ENCODE measurements at regions not wholly inside any gene's neighbourhood (a gene's known extent, or its start where the extent isn't known, plus 50 kb on each side); places are given as distances from the start of the nearest gene placed in this dataset.

DNA sequence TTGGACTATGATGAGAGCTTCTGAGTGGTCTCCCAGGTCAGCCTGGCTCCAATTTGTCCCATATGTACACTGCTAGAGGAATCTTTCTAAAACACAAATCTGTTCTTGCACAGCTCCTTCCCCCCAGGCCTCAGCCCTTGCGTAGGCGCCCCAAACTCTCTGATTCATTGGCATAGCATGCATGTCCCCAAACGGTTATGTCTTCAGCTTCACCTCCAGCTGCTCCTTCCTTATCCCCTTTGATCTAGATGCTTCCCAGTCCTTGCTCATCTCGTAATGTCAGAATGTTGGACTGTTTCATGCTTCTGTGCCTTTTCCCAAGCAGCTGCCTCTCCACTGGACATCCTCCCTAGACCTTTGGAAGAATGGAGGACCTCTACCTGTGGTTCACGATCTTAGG is 60.1 kb upstream of the BASP1 start:
- peaks cover 4% of the 10 kb centered on the region for H3K4me1 ChIP-seq (ENCODE audit: control insufficient read depth, low read depth, low read length)
- H3K4me3 ChIP-seq (ENCODE audit: low read length): no peak overlapping the region
- H3K27ac ChIP-seq (ENCODE audit: low read length): no peak overlapping the region
- no peak overlapping the region for H3K9ac ChIP-seq (ENCODE audit: low read length)
- no peaks in the 10 kb centered on the region for H3K36me3 ChIP-seq (ENCODE audit: control insufficient read depth, low read depth, low read length)
- H3K9me3 ChIP-seq (ENCODE audit: control insufficient read depth, low read depth, low read length): no peaks in the 10 kb centered on the region
- H3K27me3 ChIP-seq (ENCODE audit: control insufficient read depth, insufficient read depth, low read length): no peaks in the 10 kb centered on the region

DNA sequence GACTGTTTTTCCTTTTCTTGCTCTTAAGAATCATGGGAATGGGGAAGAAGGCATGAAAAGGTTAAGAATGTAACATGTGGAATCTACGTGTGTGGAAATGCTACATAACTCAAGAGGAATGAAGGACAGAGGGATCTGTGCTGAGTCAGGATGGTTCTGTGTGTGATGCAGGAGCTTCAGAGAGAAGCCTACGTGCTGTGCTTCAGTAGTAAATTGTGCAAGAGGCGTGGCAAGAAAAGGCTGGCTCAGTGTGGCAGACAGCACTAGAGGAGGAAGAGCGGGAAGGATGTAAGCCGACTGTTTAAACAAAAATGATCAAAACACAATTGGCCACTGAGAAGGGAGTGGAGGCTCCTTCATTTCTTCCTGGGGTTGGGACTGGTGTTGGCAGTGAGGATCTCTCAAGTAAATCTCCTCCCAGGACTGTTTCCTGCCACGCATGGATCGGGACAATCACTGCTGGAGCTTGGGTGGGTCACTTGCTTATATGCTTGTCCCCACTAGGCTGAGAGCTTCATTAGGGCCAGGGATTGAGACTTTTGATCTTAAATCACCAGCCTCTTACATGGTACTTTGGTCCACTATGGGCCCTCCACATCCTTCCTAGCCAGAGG is 59.4 kb upstream of the BASP1 start:
- Histone ChIP-seq H3K4me1 (ENCODE audit: control insufficient read depth, low read depth, low read length) (no peaks in the 10 kb centered on the region), H3K27ac (ENCODE audit: low read length) (no peak overlapping the region), H3K9me3 (ENCODE audit: control insufficient read depth, low read depth, low read length) (no peaks in the 10 kb centered on the region), H3K36me3 (ENCODE audit: control insufficient read depth, low read depth, low read length) (no peaks in the 10 kb centered on the region), H3K4me3 (ENCODE audit: low read length) (no peak overlapping the region), H3K9ac (ENCODE audit: low read length) (no peak overlapping the region), H3K27me3 (ENCODE audit: control insufficient read depth, insufficient read depth, low read length) (no peaks in the 10 kb centered on the region)

GRCh38 chr5:17160756-17161040 is 56.7 kb upstream of the BASP1 start:
- H3K9me3 ChIP-seq (ENCODE audit: control insufficient read depth, low read depth, low read length): no peaks in the 10 kb centered on the region
- peaks cover 13% of the 10 kb centered on the region for H3K4me1 ChIP-seq (ENCODE audit: control insufficient read depth, low read depth, low read length)
- H3K27me3 ChIP-seq (ENCODE audit: control insufficient read depth, insufficient read depth, low read length): no peaks in the 10 kb centered on the region
- no peak overlapping the region for H3K27ac ChIP-seq (ENCODE audit: low read length)
- no peak overlapping the region for H3K9ac ChIP-seq (ENCODE audit: low read length)
- no peaks in the 10 kb centered on the region for H3K36me3 ChIP-seq (ENCODE audit: control insufficient read depth, low read depth, low read length)
- no peak overlapping the region for H3K4me3 ChIP-seq (ENCODE audit: low read length)

- no peak overlapping the region for H3K4me3 ChIP-seq (ENCODE audit: low read length)
- H3K9ac ChIP-seq (ENCODE audit: low read length): no peak overlapping the region
- H3K9me3 ChIP-seq (ENCODE audit: control insufficient read depth, low read depth, low read length): no peaks in the 10 kb centered on the region
- peaks cover 13% of the 10 kb centered on the region for H3K4me1 ChIP-seq (ENCODE audit: control insufficient read depth, low read depth, low read length)
- no peaks in the 10 kb centered on the region for H3K27me3 ChIP-seq (ENCODE audit: control insufficient read depth, insufficient read depth, low read length)
- H3K36me3 ChIP-seq (ENCODE audit: control insufficient read depth, low read depth, low read length): no peaks in the 10 kb centered on the region
- H3K27ac ChIP-seq (ENCODE audit: low read length): no peak overlapping the region
Observed at GRCh38 chr5:17161662-17162061, 55.8 kb upstream of the BASP1 start.

- Histone ChIP-seq H3K4me1 (ENCODE audit: control insufficient read depth, low read depth, low read length) (peaks cover 23% of the 10 kb centered on the region), H3K9ac (ENCODE audit: low read length) (no peak overlapping the region), H3K36me3 (ENCODE audit: control insufficient read depth, low read depth, low read length) (no peaks in the 10 kb centered on the region), H3K9me3 (ENCODE audit: control insufficient read depth, low read depth, low read length) (no peaks in the 10 kb centered on the region), H3K27me3 (ENCODE audit: control insufficient read depth, insufficient read depth, low read length) (no peaks in the 10 kb centered on the region), H3K27ac (ENCODE audit: low read length) (no peak overlapping the region), H3K4me3 (ENCODE audit: low read length) (no peak overlapping the region)
Observed at GRCh38 chr5:17163221-17163620, 54.2 kb upstream of the BASP1 start.

- no peak overlapping the region for H3K4me3 ChIP-seq (ENCODE audit: low read length)
- H3K27ac ChIP-seq (ENCODE audit: low read length): no peak overlapping the region
- no peaks in the 10 kb centered on the region for H3K36me3 ChIP-seq (ENCODE audit: control insufficient read depth, low read depth, low read length)
- no peak overlapping the region for H3K9ac ChIP-seq (ENCODE audit: low read length)
- no peaks in the 10 kb centered on the region for H3K9me3 ChIP-seq (ENCODE audit: control insufficient read depth, low read depth, low read length)
- H3K27me3 ChIP-seq (ENCODE audit: control insufficient read depth, insufficient read depth, low read length): no peaks in the 10 kb centered on the region
- H3K4me1 ChIP-seq (ENCODE audit: control insufficient read depth, low read depth, low read length): peaks cover 23% of the 10 kb centered on the region
Observed at GRCh38 chr5:17167171-17167891, 50.1 kb upstream of the BASP1 start.

Data from iPS-18a (cell line).